SK-N-SH (cell line): ENCODE measurements at regions not wholly inside any gene's neighbourhood (a gene's known extent, or its start where the extent isn't known, plus 50 kb on each side); places are given as distances from the start of the nearest gene placed in this dataset.

Experiments used
- CHD2 ChIP-seq: fragments of 150-350 bp; IDR thresholded peaks from 2 replicates; pipeline ENCODE4 v1.6.1; 2018; ENCODE audit warnings: low read length; ENCODE audit not compliant: partially characterized antibody
- EZH2phosphoT487 ChIP-seq: fragments of 200-600 bp; sonication (generic); IDR thresholded peaks from 2 replicates; pipeline ENCODE4 v1.6.1; 2017; ENCODE audit warnings: low read depth, mixed run types, mild to moderate bottlenecking, antibody characterized with exemption, moderate library complexity, borderline replicate concordance
- FOXM1 ChIP-seq: IDR thresholded peaks from 2 replicates; pipeline ENCODE4 v1.4.0; 2012; ENCODE audit warnings: low read depth, mild to moderate bottlenecking
- MXI1 ChIP-seq: IDR thresholded peaks from 2 replicates; pipeline ENCODE4 v1.6.1; 2012; ENCODE audit warnings: mild to moderate bottlenecking, low read depth, low read length, improper control_type of control experiment
- POLR2AphosphoS5 ChIP-seq: IDR thresholded peaks from 2 replicates; pipeline ENCODE4 v1.6.1; 2012; ENCODE audit warnings: low read depth, low read length
- RAD21 ChIP-seq: IDR thresholded peaks from 2 replicates; pipeline ENCODE4 v1.6.1; 2012; ENCODE audit warnings: mild to moderate bottlenecking, low read length
- REST ChIP-seq: IDR thresholded peaks from 2 replicates; pipeline ENCODE4 v1.6.1; 2012; ENCODE audit warnings: mild to moderate bottlenecking, low read depth, low read length, moderate library complexity
- TAF1 ChIP-seq: IDR thresholded peaks from 2 replicates; pipeline ENCODE4 v1.6.1; 2012; ENCODE audit warnings: low read depth, mild to moderate bottlenecking, low read length, moderate library complexity, borderline replicate concordance
- YY1 ChIP-seq: IDR thresholded peaks from 2 replicates; pipeline ENCODE4 v1.4.0; 2012; ENCODE audit warnings: low read depth, mild to moderate bottlenecking
- TF ChIP-seq, protein P1 (sequence below): fragments of 200-600 bp; sonication (generic); IDR thresholded peaks from 2 replicates; pipeline ENCODE4 v1.6.1; 2017; ENCODE audit warnings: antibody characterized with exemption, mild to moderate bottlenecking, moderate library complexity
- TF ChIP-seq, protein P2 (sequence below): IDR thresholded peaks from 2 replicates; pipeline ENCODE4 v1.4.0; 2012; ENCODE audit warnings: low read depth, borderline replicate concordance
- TF ChIP-seq, protein P3 (sequence below): IDR thresholded peaks from 2 replicates; pipeline ENCODE4 v1.4.0; 2012; ENCODE audit warnings: low read depth

GRCh38 chr15:23881291-23881690, 194.2 kb upstream of the NDN start:
- TF ChIP-seq, protein P1, sequence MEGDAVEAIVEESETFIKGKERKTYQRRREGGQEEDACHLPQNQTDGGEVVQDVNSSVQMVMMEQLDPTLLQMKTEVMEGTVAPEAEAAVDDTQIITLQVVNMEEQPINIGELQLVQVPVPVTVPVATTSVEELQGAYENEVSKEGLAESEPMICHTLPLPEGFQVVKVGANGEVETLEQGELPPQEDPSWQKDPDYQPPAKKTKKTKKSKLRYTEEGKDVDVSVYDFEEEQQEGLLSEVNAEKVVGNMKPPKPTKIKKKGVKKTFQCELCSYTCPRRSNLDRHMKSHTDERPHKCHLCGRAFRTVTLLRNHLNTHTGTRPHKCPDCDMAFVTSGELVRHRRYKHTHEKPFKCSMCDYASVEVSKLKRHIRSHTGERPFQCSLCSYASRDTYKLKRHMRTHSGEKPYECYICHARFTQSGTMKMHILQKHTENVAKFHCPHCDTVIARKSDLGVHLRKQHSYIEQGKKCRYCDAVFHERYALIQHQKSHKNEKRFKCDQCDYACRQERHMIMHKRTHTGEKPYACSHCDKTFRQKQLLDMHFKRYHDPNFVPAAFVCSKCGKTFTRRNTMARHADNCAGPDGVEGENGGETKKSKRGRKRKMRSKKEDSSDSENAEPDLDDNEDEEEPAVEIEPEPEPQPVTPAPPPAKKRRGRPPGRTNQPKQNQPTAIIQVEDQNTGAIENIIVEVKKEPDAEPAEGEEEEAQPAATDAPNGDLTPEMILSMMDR, result no peak
- no peak for TF ChIP-seq TAF1
- no peak for TF ChIP-seq FOXM1
- TF ChIP-seq MXI1, result no peak
- TF ChIP-seq YY1, result no peak
- TF ChIP-seq POLR2AphosphoS5, result no peak
- no peak for TF ChIP-seq EZH2phosphoT487
- TF ChIP-seq, protein P2, sequence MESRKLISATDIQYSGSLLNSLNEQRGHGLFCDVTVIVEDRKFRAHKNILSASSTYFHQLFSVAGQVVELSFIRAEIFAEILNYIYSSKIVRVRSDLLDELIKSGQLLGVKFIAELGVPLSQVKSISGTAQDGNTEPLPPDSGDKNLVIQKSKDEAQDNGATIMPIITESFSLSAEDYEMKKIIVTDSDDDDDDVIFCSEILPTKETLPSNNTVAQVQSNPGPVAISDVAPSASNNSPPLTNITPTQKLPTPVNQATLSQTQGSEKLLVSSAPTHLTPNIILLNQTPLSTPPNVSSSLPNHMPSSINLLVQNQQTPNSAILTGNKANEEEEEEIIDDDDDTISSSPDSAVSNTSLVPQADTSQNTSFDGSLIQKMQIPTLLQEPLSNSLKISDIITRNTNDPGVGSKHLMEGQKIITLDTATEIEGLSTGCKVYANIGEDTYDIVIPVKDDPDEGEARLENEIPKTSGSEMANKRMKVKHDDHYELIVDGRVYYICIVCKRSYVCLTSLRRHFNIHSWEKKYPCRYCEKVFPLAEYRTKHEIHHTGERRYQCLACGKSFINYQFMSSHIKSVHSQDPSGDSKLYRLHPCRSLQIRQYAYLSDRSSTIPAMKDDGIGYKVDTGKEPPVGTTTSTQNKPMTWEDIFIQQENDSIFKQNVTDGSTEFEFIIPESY, result no peak
- no peak for TF ChIP-seq CHD2
- TF ChIP-seq REST, result no peak
- no peak for TF ChIP-seq RAD21
- TF ChIP-seq, protein P3, sequence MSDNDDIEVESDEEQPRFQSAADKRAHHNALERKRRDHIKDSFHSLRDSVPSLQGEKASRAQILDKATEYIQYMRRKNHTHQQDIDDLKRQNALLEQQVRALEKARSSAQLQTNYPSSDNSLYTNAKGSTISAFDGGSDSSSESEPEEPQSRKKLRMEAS, result no peak
